Tibial nerve (tissue), 3 donors: ENCODE measurements at regions not wholly inside any gene's neighbourhood (a gene's known extent, or its start where the extent isn't known, plus 50 kb on each side); places are given as distances from the start of the nearest gene placed in this dataset.

ENCODE experiments used
- POLR2A ChIP-seq, 2 donors: fragments of 450-650 bp; IDR thresholded peaks; one replicate each; pipeline ENCODE4 v1.6.1; 2017; ENCODE audit warnings: antibody characterized with exemption in 2 of 2, mild to moderate bottlenecking in 2 of 2, moderate library complexity in 2 of 2
- TF ChIP-seq, protein P1 (sequence below), 5 experiments: fragments of 200-600 bp in 3 of 5; fragments of 450-650 bp in 2 of 5; sonication (generic) in 3 of 5; IDR thresholded peaks; one replicate each; pipeline ENCODE4 v1.5.1; 2016 to 2019; ENCODE audit warnings: antibody characterized with exemption in 5 of 5, mild to moderate bottlenecking in 3 of 5, moderate library complexity in 2 of 5

DNA sequence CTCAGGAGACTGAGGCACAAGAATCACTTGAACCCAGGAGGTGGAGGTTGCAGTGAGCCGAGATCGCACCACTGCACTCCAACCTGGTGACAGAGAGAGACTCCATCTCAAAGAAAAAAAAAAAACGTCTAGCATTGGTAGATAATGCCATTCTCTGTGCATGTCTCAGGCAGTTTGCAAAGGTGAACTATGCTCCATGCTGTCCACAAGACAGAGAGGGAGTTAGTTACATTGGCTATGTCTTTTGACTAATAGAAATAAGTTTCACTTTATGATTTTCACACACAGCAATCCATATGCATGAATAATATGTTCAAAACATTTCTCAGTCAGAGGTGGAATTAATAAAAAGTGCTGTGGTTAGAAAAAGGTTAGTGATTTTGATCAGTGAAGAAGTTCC is 591.4 kb downstream of the ETS1 start:
- TF ChIP-seq, protein P1, sequence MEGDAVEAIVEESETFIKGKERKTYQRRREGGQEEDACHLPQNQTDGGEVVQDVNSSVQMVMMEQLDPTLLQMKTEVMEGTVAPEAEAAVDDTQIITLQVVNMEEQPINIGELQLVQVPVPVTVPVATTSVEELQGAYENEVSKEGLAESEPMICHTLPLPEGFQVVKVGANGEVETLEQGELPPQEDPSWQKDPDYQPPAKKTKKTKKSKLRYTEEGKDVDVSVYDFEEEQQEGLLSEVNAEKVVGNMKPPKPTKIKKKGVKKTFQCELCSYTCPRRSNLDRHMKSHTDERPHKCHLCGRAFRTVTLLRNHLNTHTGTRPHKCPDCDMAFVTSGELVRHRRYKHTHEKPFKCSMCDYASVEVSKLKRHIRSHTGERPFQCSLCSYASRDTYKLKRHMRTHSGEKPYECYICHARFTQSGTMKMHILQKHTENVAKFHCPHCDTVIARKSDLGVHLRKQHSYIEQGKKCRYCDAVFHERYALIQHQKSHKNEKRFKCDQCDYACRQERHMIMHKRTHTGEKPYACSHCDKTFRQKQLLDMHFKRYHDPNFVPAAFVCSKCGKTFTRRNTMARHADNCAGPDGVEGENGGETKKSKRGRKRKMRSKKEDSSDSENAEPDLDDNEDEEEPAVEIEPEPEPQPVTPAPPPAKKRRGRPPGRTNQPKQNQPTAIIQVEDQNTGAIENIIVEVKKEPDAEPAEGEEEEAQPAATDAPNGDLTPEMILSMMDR (IDR thresholded peaks at IDR 0.05), result no peak
- TF ChIP-seq POLR2A (IDR thresholded peaks at IDR 0.05), result no peak
